Spleen (tissue), 11 donors: ENCODE measurements at regions not wholly inside any gene's neighbourhood (a gene's known extent, or its start where the extent isn't known, plus 50 kb on each side); places are given as distances from the start of the nearest gene placed in this dataset.

Experiments used
- DNase-seq: peaks from one replicate; pipeline ENCODE4 v3.0.0-alpha.2; 2020
- H3K27ac ChIP-seq, 8 donors: fragments of 200-600 bp; sonication (generic) in 7 of 8; 1 replicate in 4 of 8; 2 replicates in 4 of 8; pipeline versions ENCODE4 v1.5.0 to v1.8.0; 2016 to 2021; ENCODE audit warnings: inconsistent platforms in 4 of 8, mild to moderate bottlenecking in 4 of 8, moderate library complexity in 1 of 8
- H3K27me3 ChIP-seq, 7 donors: fragments of 200-600 bp; sonication (generic) in 6 of 7; replicated peaks in 1 of 7; 1 replicate in 4 of 7; 2 replicates in 3 of 7; pipeline versions ENCODE4 v1.5.0 to v1.8.0; 2016 to 2021; ENCODE audit warnings: inconsistent platforms in 3 of 7, mild to moderate bottlenecking in 1 of 7
- H3K36me3 ChIP-seq, 6 donors: fragments of 200-600 bp; sonication (generic) in 5 of 6; 1 replicate in 4 of 6; 2 replicates in 2 of 6; pipeline versions ENCODE4 v1.5.0 to v1.8.0; 2016 to 2021; ENCODE audit warnings: inconsistent platforms in 2 of 6
- H3K4me1 ChIP-seq, 6 donors: fragments of 200-600 bp; sonication (generic) in 5 of 6; 1 replicate in 3 of 6; 2 replicates in 3 of 6; pipeline versions ENCODE4 v1.5.0 to v1.8.0; 2016 to 2021; ENCODE audit warnings: inconsistent platforms in 3 of 6
- H3K4me3 ChIP-seq, 8 donors: fragments of 200-600 bp; sonication (generic) in 7 of 8; 1 replicate in 4 of 8; 2 replicates in 4 of 8; pipeline versions ENCODE4 v1.5.0 to v1.8.0; 2016 to 2021; ENCODE audit warnings: inconsistent platforms in 4 of 8, mild to moderate bottlenecking in 4 of 8, moderate library complexity in 2 of 8
- H3K9me3 ChIP-seq, 8 donors: fragments of 200-600 bp; sonication (generic) in 7 of 8; 1 replicate in 4 of 8; 2 replicates in 4 of 8; pipeline versions ENCODE4 v1.5.0 to v1.8.0; 2016 to 2021; ENCODE audit warnings: inconsistent platforms in 4 of 8
- POLR2A ChIP-seq, 3 donors: fragments of 450-650 bp; IDR thresholded peaks; one replicate each; pipeline ENCODE4 v1.5.1; 2017; ENCODE audit warnings: antibody characterized with exemption in 3 of 3, mild to moderate bottlenecking in 1 of 3
- POLR2AphosphoS5 ChIP-seq, 3 donors: sonication (generic); formaldehyde crosslinking; IDR thresholded peaks; one replicate each; pipeline ENCODE4 v1.5.1; 2017; ENCODE audit warnings: antibody characterized with exemption in 3 of 3
- WGBS, 5 donors: extraction: QIAGEN DNeasy Blood & Tissue Kit in 3 of 5; methylation state at CpG; one replicate each; pipeline versions ENCODE4 v1.1.5 to v1.1.7; 2013 to 2018; 5-methylcytosine and 5-hydroxymethylcytosine counted together
- intact Hi-C: fragments of 100-400 bp; cut with DNase I; formaldehyde crosslinking; loops from one replicate; pipeline ENCODE4 v1.15.0; 2023; ENCODE audit warnings: low total_unique reads
- TF ChIP-seq, protein P1 (sequence below), 11 experiments: fragments of 200-600 bp in 7 of 11; fragments of 450-650 bp in 4 of 11; sonication (generic) in 4 of 11; IDR thresholded peaks in 8 of 11; conservative IDR thresholded peaks in 3 of 11; 1 replicate in 7 of 11; 2 replicates in 4 of 11; pipeline versions ENCODE4 v1.4.0 to v1.8.0; 2016 to 2021; ENCODE audit warnings: antibody characterized with exemption in 11 of 11, inconsistent platforms in 4 of 11, mild to moderate bottlenecking in 1 of 11
- donor health status: healthy with polysubstance abuse.
- donor health status: DM: no; HTN: no; CAD: no; lungs with moderate emphysema.
- donor health status: DM: no; HTN: no; CAD: no.
- donor health status: Bipolar disorder and iron deficiency.
- donor health status: healthy.
- donor health status: DM: no; HTN: no; CAD: no.
- donor health status: DM: yes; HTN: yes; CAD: no.

GRCh38 chr4:111678908-111679307 lies 466.3 kb upstream of the FAM241A start:
- H3K4me3 ChIP-seq, result no peak overlapping the region
- no peak overlapping the region for H3K27ac ChIP-seq
- no peaks in the 10 kb centered on the region for H3K9me3 ChIP-seq
- 79 to 90% (median 88%) methylated on average over 5 of the region's 5 CpGs for WGBS, 5 donors
- H3K36me3 ChIP-seq, result no peaks in the 10 kb centered on the region
- H3K4me1 ChIP-seq, result no peaks in the 10 kb centered on the region
- TF ChIP-seq POLR2A (IDR thresholded peaks at IDR 0.05) (no peak), POLR2AphosphoS5 (IDR thresholded peaks at IDR 0.05) (no peak)
- TF ChIP-seq, protein P1, sequence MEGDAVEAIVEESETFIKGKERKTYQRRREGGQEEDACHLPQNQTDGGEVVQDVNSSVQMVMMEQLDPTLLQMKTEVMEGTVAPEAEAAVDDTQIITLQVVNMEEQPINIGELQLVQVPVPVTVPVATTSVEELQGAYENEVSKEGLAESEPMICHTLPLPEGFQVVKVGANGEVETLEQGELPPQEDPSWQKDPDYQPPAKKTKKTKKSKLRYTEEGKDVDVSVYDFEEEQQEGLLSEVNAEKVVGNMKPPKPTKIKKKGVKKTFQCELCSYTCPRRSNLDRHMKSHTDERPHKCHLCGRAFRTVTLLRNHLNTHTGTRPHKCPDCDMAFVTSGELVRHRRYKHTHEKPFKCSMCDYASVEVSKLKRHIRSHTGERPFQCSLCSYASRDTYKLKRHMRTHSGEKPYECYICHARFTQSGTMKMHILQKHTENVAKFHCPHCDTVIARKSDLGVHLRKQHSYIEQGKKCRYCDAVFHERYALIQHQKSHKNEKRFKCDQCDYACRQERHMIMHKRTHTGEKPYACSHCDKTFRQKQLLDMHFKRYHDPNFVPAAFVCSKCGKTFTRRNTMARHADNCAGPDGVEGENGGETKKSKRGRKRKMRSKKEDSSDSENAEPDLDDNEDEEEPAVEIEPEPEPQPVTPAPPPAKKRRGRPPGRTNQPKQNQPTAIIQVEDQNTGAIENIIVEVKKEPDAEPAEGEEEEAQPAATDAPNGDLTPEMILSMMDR (IDR thresholded peaks at IDR 0.05 in 8 of 11, conservative IDR thresholded peaks at IDR 0.05 in 3 of 11), result no peak
- DNase-seq, result no peak
- H3K27me3 ChIP-seq, result no peaks in the 10 kb centered on the region
- intact Hi-C loops, result no loop called here

DNA sequence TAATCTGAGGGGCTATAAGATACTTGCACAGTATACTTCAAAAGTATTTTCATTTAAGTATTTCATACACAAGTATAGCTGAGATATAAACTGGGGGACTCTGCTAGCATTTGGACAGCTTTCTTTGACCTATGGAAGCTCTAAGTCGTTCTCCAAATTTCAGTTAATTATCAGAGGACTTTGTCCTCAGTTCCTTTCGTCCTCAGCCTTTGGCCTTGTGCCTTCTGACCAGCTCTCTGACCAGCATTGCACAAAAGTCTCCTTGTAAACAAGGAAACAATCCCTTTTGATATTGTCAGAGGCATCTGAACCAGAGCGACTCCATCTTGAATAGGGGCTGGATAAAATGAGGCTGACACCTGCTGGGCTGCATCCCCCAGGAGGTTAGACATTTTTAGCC lies 464.0 kb upstream of the FAM241A start:
- TF ChIP-seq POLR2AphosphoS5 (IDR thresholded peaks at IDR 0.05) (no peak), POLR2A (IDR thresholded peaks at IDR 0.05) (no peak)
- TF ChIP-seq, protein P1 (IDR thresholded peaks at IDR 0.05 in 8 of 11, conservative IDR thresholded peaks at IDR 0.05 in 3 of 11), result no peak
- Histone ChIP-seq H3K27ac (no peak overlapping the region), H3K36me3 (no peaks in the 10 kb centered on the region), H3K4me1 (no peaks in the 10 kb centered on the region), H3K4me3 (no peak overlapping the region), H3K9me3 (no peaks in the 10 kb centered on the region), H3K27me3 (no peaks in the 10 kb centered on the region)
- no peak for DNase-seq
- 65 to 77% (median 74%) methylated on average over 3 of the region's 3 CpGs for WGBS, 5 donors
- intact Hi-C loops, result no loop called here

DNA sequence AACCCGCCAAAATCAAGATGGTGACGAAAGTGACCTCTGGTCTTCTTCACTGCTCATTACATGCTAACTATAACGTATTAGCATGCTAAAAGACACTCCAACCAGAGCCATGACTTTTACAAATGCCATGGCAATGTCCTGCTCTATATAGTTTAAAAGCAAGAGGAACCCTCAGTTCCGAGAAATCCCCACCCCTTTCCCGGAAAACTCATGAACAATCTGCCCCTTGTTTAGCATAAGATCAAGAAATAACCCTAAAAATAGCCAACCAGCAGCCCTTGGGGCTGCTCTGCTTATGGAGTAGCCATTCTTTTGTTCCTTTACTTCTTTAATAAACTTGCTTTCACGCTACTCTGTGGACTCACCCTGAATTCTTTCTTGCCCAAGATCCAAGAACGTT lies 463.5 kb upstream of the FAM241A start:
- intact Hi-C loops, result no loop called here
- H3K36me3 ChIP-seq, result no peaks in the 10 kb centered on the region
- 81 to 89% (median 86%) methylated on average over 7 of the region's 7 CpGs for WGBS, 5 donors
- no peaks in the 10 kb centered on the region for H3K27me3 ChIP-seq
- no peaks in the 10 kb centered on the region for H3K9me3 ChIP-seq
- no peak for TF ChIP-seq POLR2A (IDR thresholded peaks at IDR 0.05)
- no peak overlapping the region for H3K4me3 ChIP-seq
- DNase-seq, result no peak
- H3K27ac ChIP-seq, result no peak overlapping the region
- no peaks in the 10 kb centered on the region for H3K4me1 ChIP-seq

GRCh38 chr4:111685205-111685604 lies 460.0 kb upstream of the FAM241A start:
- H3K27ac ChIP-seq, result no peak overlapping the region
- intact Hi-C loops, result no loop called here
- H3K27me3 ChIP-seq, result no peaks in the 10 kb centered on the region
- DNase-seq, result no peak
- H3K4me3 ChIP-seq, result no peak overlapping the region
- 86 to 91% (median 87%) methylated on average over 3 of the region's 3 CpGs for whole genome bisulfite sequencing, 5 donors
- H3K9me3 ChIP-seq, result no peaks in the 10 kb centered on the region
- no peaks in the 10 kb centered on the region for H3K4me1 ChIP-seq
- H3K36me3 ChIP-seq, result no peaks in the 10 kb centered on the region
- TF ChIP-seq, protein P1 (IDR thresholded peaks at IDR 0.05 in 8 of 11, conservative IDR thresholded peaks at IDR 0.05 in 3 of 11), result no peak
- no peak for TF ChIP-seq POLR2A (IDR thresholded peaks at IDR 0.05)

GRCh38 chr4:111689214-111689613 lies 456.0 kb upstream of the FAM241A start:
- no peak overlapping the region for H3K27ac ChIP-seq
- H3K9me3 ChIP-seq, result no peaks in the 10 kb centered on the region
- H3K4me3 ChIP-seq, result no peak overlapping the region
- no peaks in the 10 kb centered on the region for H3K27me3 ChIP-seq
- intact Hi-C loops, result no loop called here
- DNase-seq, result no peak
- TF ChIP-seq POLR2A (IDR thresholded peaks at IDR 0.05), result no peak
- TF ChIP-seq POLR2AphosphoS5 (IDR thresholded peaks at IDR 0.05), result no peak
- TF ChIP-seq, protein P1 (IDR thresholded peaks at IDR 0.05 in 8 of 11, conservative IDR thresholded peaks at IDR 0.05 in 3 of 11), result no peak
- H3K36me3 ChIP-seq, result no peaks in the 10 kb centered on the region
- no peaks in the 10 kb centered on the region for H3K4me1 ChIP-seq
